GM12873 (cell line): ENCODE measurements at regions not wholly inside any gene's neighbourhood (a gene's known extent, or its start where the extent isn't known, plus 50 kb on each side); places are given as distances from the start of the nearest gene placed in this dataset.

Experiments used
- CTCF ChIP-seq: IDR thresholded peaks from 2 replicates; pipeline ENCODE4 v1.5.1; 2012; ENCODE audit warnings: low read depth, mild to moderate bottlenecking, moderate library complexity, low read length, control low read depth; ENCODE audit not compliant: insufficient read depth; ENCODE audit errors: missing control alignments

DNA sequence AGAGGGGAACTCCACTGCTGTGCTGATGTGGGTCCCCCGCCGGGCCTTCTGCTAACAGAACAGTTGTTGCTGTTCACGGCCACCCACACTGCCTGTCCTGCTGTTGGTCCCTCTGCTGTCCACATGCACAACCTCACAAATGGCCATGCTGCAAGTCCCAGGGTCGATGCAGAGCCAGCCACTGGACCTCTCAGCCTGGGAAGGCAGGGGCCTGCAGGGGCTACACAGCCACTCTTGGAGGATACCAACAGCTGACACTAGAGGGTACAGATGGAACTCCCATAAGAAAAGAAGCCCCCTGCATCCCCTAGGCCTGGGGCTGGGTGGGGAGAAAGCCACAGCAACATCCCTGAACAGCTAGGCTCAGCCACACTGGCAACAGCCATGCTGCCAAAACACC lies 104.4 kb upstream of the IQSEC1 start:
- no peak for TF ChIP-seq CTCF

DNA sequence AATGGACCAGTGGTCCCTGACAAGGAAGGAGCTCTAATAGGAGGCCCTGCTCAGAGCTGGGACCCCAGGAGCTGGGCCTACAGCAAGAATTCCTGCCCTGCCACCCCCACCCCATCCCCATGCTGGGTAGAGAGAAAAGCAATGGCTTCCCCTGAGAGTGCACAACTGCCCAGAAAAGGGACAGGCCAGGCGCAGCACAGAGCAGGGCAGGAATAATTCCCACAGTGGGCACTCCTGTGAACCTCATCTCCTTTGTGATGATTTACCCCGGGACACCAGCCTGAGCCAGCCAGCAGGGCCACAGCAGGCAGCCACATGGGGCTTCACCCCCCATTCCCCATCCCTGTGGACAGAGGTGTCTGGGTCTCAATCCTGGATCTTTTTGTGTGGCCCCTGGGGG lies 104.0 kb upstream of the IQSEC1 start:
- no peak for TF ChIP-seq CTCF

GRCh38 chr3:13176445-13176844 lies 103.2 kb upstream of the IQSEC1 start:
- TF ChIP-seq CTCF: no peak

DNA sequence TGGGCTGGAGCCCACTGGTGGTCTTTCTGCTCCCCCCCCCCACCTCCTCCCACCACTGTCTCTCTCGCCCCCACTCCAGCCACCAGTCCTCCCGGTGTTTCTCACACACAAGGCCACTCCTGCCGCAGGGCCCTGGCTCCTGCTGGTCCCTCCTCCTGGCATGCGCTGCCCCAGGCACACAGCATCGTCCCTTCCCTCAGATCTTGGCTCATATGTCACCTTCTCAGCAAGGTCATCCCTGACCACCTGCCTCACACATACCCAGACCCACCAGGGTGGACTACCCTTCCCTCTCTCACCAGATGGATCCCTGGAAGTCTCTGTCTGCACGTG lies 101.5 kb upstream of the IQSEC1 start:
- TF ChIP-seq CTCF: no peak

- no peak for TF ChIP-seq CTCF
Observed at GRCh38 chr3:13174011-13174802, 101.0 kb upstream of the IQSEC1 start.

DNA sequence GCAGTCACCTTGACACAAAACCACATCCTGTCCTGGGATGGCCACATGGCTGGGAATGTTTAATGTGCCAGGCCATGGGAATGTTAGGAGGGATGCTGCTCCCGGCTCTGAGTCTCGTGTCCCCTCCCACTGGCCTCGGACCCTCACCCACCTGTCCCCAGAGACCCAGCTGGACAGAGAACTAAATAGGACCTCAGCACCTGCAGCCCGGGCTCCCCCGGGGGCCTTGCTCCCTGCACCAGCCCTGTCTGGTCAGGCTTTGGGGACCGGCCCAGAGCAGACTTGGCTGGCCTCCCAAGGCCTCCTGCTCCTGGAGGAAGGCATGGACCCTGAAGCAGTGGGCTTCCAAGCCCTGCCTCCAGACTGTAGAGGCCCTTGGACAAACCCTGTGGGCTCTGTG lies 100.0 kb upstream of the IQSEC1 start:
- no peak for TF ChIP-seq CTCF

DNA sequence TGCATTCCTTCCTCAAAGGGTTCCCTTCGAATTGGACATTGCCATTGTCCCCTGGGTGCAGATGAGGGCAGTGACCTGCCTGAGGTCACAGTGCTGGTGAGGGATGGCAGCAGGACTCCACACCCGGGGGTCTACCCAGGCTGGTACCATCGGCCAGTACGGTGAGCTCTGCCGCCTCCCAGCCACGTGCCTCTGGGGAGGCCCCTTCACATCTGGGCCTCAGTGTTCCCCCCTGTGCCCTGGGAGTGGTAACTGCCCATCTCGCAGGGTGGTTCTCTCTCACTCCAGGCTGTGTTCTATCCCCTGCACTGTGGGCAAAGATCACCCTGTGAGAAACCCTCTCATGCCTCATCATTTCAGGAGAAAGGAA lies 99.4 kb upstream of the IQSEC1 start:
- no peak for TF ChIP-seq CTCF
